Natural killer cell (primary cell): ENCODE measurements at regions not wholly inside any gene's neighbourhood (a gene's known extent, or its start where the extent isn't known, plus 50 kb on each side); places are given as distances from the start of the nearest gene placed in this dataset.

Source experiments
- ATAC-seq, 3 donors: fragments of 150-1000 bp in 2 of 3; fragments of 200-7000 bp in 1 of 3; cut with Tn5 transposase; 1 replicate in 1 of 3; 2 replicates in 2 of 3; pipeline ENCODE4 v1.10.0; 2021; ENCODE audit warnings: mild to moderate bottlenecking in 2 of 3, moderate library complexity in 2 of 3
- DNase-seq, 2 donors: peaks; one replicate each; pipeline versions ENCODE4 v3.0.0 to v3.0.0-alpha.2; 2013 to 2021; ENCODE audit warnings: mixed read lengths in 1 of 2
- H3K27ac ChIP-seq: one replicate; pipeline ENCODE4 v1.5.1; 2013; ENCODE audit warnings: mild to moderate bottlenecking, low read length
- H3K27me3 ChIP-seq: one replicate; pipeline ENCODE4 v1.6.1; 2013; ENCODE audit warnings: low read length; ENCODE audit not compliant: control insufficient read depth, insufficient read depth
- H3K36me3 ChIP-seq: one replicate; pipeline ENCODE4 v1.6.1; 2013; ENCODE audit warnings: low read length; ENCODE audit not compliant: control insufficient read depth, insufficient read depth
- H3K4me1 ChIP-seq: one replicate; pipeline ENCODE4 v1.6.1; 2013; ENCODE audit warnings: low read length; ENCODE audit not compliant: control insufficient read depth, insufficient read depth
- H3K4me3 ChIP-seq: one replicate; pipeline ENCODE4 v1.5.1; 2013; ENCODE audit warnings: low read length
- H3K9me3 ChIP-seq: one replicate; pipeline ENCODE4 v1.6.1; 2013; ENCODE audit warnings: low read length; ENCODE audit not compliant: control insufficient read depth, insufficient read depth
- H3K27ac Mint-ChIP-seq, 2 donors: one replicate each; pipeline ENCODE4 v1.8.0; 2022; ENCODE audit warnings: mild to moderate bottlenecking in 2 of 2, mixed read lengths in 2 of 2, moderate library complexity in 1 of 2
- H3K27me3 Mint-ChIP-seq, 2 donors: one replicate each; pipeline ENCODE4 v1.8.0; 2022; ENCODE audit warnings: low read depth in 2 of 2, mixed read lengths in 2 of 2
- H3K36me3 Mint-ChIP-seq: one replicate; pipeline ENCODE4 v1.8.0; 2022; ENCODE audit warnings: mixed read lengths
- H3K4me1 Mint-ChIP-seq, 2 donors: one replicate each; pipeline ENCODE4 v1.8.0; 2022; ENCODE audit warnings: mixed read lengths in 2 of 2
- H3K4me3 Mint-ChIP-seq: one replicate; pipeline ENCODE4 v1.8.0; 2022; ENCODE audit warnings: mild to moderate bottlenecking, moderate library complexity, mixed read lengths
- H3K9me3 Mint-ChIP-seq, 2 donors: one replicate each; pipeline ENCODE4 v1.8.0; 2022; ENCODE audit warnings: mixed read lengths in 2 of 2
- WGBS: methylation state at CpG from one replicate; pipeline ENCODE4 v1.1.7; 2013; ENCODE audit warnings: missing lambda C conversion rate; ENCODE audit not compliant: insufficient coverage; 5-methylcytosine and 5-hydroxymethylcytosine counted together
- intact Hi-C: fragments of 100-400 bp; cut with micrococcal nuclease; formaldehyde crosslinking; loops from one replicate; pipeline ENCODE4 v1.14.2; 2022
- TF ChIP-seq, protein P1 (sequence below): fragments of 200-600 bp; IDR thresholded peaks from one replicate; pipeline ENCODE4 v1.8.0; 2022; ENCODE audit warnings: antibody characterized with exemption

DNA sequence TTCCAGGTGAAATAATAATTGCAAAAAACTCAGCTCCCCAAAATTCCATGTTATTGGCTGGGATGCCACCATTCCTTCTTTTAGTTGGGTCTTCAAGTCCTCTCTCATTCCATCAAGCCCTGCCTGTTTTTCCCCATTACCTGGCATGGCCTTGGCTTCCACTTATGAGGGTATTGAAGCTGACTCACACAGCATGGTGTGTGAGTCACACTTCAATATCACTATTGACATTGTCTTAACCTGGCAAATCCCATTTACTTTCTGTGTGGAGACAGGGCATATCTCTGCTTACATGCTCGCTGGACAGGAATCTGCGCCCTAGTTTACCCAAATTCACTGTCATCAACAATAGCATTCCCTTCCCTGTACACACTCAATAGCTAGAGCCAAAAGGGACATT lies 1806.8 kb downstream of the BRINP3 start:
- Histone ChIP-seq H3K9me3 (peaks cover 11% of the 10 kb centered on the region), H3K27ac (no peak overlapping the region), H3K4me1 (no peaks in the 10 kb centered on the region), H3K36me3 (no peaks in the 10 kb centered on the region), H3K27me3 (no peaks in the 10 kb centered on the region), H3K4me3 (no peak overlapping the region)
- Mint-ChIP-seq H3K4me3 (no peak overlapping the region), H3K9me3 (peaks cover 16 to 30% of the 10 kb centered on the region in 2 donors), H3K27ac (no peak overlapping the region), H3K36me3 (peaks cover 2% of the 10 kb centered on the region), H3K27me3 (no peaks in the 10 kb centered on the region), H3K4me1 (no peaks in the 10 kb centered on the region)
- ATAC-seq (no peak), DNase-seq (no peak)
- WGBS: 87% methylated on average over 2 of the region's 2 CpGs
- TF ChIP-seq, protein P1, sequence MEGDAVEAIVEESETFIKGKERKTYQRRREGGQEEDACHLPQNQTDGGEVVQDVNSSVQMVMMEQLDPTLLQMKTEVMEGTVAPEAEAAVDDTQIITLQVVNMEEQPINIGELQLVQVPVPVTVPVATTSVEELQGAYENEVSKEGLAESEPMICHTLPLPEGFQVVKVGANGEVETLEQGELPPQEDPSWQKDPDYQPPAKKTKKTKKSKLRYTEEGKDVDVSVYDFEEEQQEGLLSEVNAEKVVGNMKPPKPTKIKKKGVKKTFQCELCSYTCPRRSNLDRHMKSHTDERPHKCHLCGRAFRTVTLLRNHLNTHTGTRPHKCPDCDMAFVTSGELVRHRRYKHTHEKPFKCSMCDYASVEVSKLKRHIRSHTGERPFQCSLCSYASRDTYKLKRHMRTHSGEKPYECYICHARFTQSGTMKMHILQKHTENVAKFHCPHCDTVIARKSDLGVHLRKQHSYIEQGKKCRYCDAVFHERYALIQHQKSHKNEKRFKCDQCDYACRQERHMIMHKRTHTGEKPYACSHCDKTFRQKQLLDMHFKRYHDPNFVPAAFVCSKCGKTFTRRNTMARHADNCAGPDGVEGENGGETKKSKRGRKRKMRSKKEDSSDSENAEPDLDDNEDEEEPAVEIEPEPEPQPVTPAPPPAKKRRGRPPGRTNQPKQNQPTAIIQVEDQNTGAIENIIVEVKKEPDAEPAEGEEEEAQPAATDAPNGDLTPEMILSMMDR: no peak
- intact Hi-C loops: no loop called here

DNA sequence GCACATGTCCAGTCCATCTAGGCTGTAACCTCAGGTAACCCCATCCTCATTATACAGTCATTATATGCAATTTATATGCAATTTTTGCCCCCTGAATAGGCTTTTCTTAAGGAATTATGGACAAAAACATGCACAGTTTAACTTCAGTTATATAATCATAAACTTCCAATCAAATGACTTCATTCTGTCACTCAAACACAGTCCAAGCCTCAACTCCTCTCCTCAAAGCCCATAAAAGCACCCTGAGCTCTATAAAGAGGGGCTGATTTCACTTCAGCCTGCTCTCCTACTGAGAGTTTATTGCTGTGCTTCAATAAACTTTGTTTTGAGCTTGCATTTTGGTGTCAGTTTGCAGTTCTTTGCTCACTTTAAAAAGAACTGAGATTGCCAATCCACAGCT lies 1805.5 kb downstream of the BRINP3 start:
- Mint-ChIP-seq H3K4me1 (no peaks in the 10 kb centered on the region), H3K27me3 (no peaks in the 10 kb centered on the region), H3K4me3 (no peak overlapping the region), H3K36me3 (peaks cover 7% of the 10 kb centered on the region), H3K27ac (no peak overlapping the region), H3K9me3 (peaks cover 17 to 28% of the 10 kb centered on the region in 2 donors)
- TF ChIP-seq, protein P1: no peak
- H3K9me3 ChIP-seq: peaks cover 11% of the 10 kb centered on the region
- no peak overlapping the region for H3K27ac ChIP-seq
- intact Hi-C loops: no loop called here
- H3K4me3 ChIP-seq: no peak overlapping the region
- ATAC-seq (no peak), DNase-seq (no peak)
- H3K27me3 ChIP-seq: no peaks in the 10 kb centered on the region
- H3K36me3 ChIP-seq: no peaks in the 10 kb centered on the region
- no peaks in the 10 kb centered on the region for H3K4me1 ChIP-seq

DNA sequence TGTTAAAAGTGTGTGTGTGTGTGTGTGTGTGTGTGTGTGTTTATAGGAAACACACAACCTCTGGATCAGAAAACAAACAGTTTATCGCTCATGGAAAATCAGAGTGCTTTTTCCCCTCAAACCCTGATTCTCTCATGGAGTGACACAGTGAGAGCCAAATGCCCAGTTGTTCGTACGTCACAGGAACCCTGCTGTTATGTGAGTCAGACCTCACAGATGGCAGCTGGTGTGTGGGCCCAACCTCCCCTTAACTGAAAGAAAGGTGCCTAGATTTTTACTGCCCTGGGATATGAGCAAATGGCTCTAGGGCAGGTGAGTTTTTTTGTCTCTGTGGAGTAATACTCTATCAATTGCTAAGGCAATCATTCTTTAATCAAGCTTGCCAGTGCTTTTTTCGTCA lies 1788.1 kb downstream of the BRINP3 start:
- Mint-ChIP-seq H3K36me3 (no peaks in the 10 kb centered on the region), H3K27ac (no peak overlapping the region), H3K9me3 (peaks cover 18 to 19% of the 10 kb centered on the region in 2 donors), H3K4me1 (no peaks in the 10 kb centered on the region), H3K27me3 (no peaks in the 10 kb centered on the region), H3K4me3 (no peak overlapping the region)
- DNase-seq (no peak), ATAC-seq (no peak)
- Histone ChIP-seq H3K4me1 (no peaks in the 10 kb centered on the region), H3K27me3 (no peaks in the 10 kb centered on the region), H3K27ac (no peak overlapping the region), H3K4me3 (no peak overlapping the region), H3K9me3 (peaks cover 8% of the 10 kb centered on the region), H3K36me3 (no peaks in the 10 kb centered on the region)
- intact Hi-C loops: no loop called here
- TF ChIP-seq, protein P1: no peak
- WGBS: 91% methylated on average over 4 of the region's 4 CpGs

GRCh38 chr1:188700116-188700515 lies 1777.5 kb downstream of the BRINP3 start:
- Histone ChIP-seq H3K27me3 (no peaks in the 10 kb centered on the region), H3K9me3 (peaks cover 15% of the 10 kb centered on the region), H3K36me3 (no peaks in the 10 kb centered on the region), H3K27ac (no peak overlapping the region), H3K4me3 (no peak overlapping the region), H3K4me1 (no peaks in the 10 kb centered on the region)
- Mint-ChIP-seq H3K27me3 (no peaks in the 10 kb centered on the region), H3K36me3 (peaks cover 15% of the 10 kb centered on the region), H3K4me1 (no peaks in the 10 kb centered on the region), H3K27ac (no peak overlapping the region), H3K9me3 (peaks cover 21 to 40% of the 10 kb centered on the region in 2 donors), H3K4me3 (no peak overlapping the region)
- DNase-seq (no peak), ATAC-seq (no peak)
- no CpG with 5 or more reads among the region's 2 CpGs for WGBS
- TF ChIP-seq, protein P1: no peak
- intact Hi-C loops: no loop called here
